Eye (tissue), 1 donor: ENCODE measurements at regions not wholly inside any gene's neighbourhood (a gene's known extent, or its start where the extent isn't known, plus 50 kb on each side); places are given as distances from the start of the nearest gene placed in this dataset.
"Not testable (repeated sequence)": the region's sequence is repeated elsewhere in the genome, so short reads cannot be mapped to it uniquely, and the experiment has no call there.

ENCODE experiments used
- DNase-seq: peaks from one replicate; pipeline ENCODE4 v3.0.0-alpha.2; 2015

DNA sequence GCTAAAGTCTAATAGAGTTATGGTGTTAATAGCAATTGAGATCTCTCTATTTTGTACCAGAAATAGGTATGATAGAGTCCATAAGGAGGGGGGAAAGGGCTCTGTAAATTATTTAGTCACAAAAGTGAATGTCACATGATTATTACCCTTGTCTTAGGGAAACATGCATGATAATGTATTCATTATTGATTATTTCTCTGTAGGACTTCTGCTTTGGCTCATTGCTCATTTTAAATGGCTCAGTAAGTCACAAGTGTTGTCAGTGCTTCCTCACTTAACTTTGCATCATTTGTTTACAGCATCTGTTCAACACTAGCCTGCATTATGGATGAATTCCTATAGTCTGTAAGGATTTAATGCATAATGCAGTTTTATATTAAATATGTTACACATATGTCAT, 788.8 kb upstream of the EDIL3 start:
- DNase-seq: peak; percentile 14

DNA sequence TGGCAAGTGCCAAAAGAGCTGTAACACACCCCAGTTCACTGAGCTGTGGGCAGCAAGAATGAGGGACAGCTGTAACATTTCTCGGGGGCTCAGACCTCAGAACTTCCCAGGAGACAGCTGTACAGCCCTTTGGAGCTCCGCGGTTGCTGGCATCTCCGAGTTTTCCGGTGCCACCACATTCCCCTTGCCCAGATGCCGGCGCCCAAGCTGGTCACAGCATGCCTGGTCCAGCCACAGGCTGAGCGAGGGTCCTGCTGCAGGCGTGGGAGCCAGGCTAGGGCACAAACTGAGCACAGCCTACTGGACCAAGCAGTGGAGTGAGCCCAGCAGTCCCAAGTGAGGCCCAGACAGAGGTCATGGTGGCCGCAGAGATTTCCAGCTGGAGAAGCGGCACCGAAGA, 797.7 kb upstream of the EDIL3 start:
- DNase-seq: no peak

DNA sequence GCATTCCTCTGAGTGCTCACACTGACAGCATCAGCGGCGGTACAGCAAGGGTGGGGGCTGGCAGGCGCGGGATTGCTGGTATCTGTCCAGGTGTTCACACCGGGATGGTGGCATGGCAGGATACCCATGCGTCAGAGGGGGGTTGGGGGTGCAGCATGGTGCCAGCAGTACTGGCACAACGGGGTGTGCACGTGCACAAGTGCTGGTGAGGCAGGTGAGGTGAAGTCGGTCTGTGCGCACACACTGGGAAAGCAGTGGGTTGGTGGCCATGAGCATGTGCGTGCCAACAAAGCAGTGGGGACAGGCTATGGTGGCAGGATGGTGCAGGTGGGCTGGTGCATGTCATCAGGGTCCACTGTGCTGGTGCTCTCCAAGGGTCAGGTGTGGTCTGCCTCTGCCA, 819.6 kb upstream of the EDIL3 start:
- DNase-seq: no peak

DNA sequence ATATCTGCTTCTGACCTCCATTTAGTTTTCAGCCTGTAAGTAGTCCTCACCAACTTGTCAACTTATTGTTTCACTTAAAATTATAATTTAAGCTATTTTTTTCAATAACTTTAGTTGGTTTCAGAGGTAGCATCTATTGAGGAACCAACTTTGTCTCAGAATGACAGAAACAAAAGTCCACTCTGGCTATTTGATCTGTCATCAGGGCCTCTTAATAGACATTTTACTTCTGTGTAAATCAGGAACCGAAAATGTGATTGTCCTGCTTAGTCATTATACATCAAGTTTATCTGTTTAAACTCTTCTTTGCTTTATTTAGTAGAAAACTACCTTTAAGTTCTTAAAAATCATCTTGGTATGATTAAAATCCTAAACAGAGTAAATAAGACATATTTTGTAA, 820.8 kb upstream of the EDIL3 start:
- no peak for DNase-seq

DNA sequence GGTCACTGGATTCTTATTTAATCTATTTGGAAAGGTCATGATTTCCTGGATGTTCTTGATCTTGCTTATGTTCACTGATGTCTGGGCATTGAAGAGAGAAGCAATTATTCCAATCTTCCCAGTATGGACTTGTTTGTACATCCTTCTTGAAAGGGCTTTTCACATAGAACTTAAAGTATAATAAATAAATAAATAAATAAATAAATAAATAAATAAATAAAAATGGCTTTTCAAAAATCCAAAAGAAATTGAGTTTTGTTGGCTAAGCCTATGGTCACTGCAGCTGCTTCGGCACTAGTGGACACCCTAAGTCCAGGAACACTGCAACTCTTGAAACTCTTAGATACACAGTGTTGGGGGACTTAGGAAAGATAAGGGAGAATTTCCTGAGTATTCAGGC, 840.7 kb upstream of the EDIL3 start:
- no peak for DNase-seq

DNA sequence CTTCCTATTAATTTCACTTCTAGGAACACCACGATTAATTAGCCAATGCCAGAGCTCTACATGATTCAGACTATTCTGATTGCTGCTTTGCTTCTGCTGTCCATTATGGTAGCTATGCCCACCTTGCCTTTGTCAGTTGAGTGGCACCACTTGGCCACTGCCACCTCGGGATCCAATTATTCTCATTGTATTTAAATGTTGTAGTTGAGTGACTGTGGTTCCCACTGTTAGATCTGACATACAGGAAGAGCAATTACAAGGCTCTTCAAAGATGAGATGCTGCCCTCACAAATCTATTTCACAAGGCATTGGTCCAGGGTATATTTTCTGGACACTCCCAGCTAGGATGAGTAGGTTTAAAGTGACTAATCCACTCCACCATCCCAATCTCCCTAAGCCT, 864.5 kb upstream of the EDIL3 start:
- no peak for DNase-seq

DNA sequence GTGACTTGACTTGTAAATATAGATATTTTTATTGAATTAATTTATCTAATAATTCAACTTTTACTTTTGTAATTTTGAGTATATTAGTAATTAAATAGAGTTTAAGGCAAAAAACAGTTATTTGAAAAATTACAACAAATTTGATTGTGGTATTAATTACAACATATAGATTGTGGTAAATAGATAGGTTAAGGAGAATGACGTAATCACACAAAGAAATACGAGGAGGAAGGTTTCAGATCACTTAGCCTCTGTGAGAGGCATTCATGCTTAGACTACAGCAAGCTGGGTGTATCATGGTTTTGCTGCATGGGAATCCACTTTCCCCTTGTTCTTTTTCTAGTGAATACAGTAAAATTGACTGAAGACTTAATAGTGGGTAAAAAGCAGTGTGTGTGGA, 878.4 kb upstream of the EDIL3 start:
- DNase-seq: no peak

DNA sequence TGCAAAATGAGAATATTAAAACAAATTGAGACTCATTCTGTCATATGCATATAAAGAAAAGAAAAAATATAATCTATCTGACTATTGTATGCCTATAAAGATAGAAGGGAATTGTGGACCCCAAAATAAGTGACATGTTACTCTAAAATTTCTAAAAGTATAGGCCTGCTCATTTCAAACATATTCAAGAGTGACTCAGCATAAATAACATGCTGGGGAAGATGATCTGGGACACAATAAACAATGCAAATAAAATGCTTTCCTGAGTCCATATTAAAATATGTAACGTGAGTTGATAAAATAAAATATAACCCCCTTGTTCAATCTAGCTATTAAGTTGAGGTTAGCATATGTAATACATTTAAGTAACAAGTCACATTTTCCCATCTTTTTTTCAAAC, 882.0 kb upstream of the EDIL3 start:
- DNase-seq: no peak

DNA sequence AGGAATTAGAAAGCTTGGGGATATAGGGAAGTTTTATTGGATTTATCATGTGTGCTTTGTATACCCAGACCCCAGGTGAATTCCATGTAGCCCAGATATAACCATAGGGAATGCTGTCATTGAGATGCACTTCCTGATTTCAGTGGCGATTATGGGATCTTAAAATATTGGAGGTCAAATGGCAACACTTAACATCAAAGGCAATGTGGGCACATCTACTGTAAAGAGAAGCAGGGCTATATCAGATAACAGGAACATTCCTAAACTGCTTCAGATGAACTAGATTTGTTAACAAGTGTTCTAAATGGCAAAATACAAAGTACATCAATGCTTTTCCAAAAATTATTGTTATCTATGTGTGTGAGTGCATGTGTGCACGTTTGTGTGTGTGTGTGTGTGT, 883.5 kb upstream of the EDIL3 start:
- no peak for DNase-seq

DNA sequence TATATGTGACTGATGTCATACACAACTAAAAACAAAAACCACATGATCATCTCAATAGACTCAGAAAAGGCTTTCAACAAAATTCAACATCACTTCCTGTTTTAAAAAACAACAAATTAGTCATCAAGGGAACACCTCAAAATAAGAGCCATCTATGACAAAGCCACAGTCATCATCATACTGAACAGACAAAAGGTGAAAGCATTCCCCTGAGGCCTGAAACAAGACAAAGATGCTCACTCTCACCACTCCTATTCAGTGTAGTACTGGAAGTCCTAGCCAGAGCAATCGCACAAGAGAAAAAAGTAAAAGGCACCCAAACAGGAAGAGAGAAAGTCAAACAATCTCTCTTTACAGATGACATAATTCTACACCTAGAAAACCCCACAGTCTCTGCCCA, 893.5 kb upstream of the EDIL3 start:
- no peak for DNase-seq

DNA sequence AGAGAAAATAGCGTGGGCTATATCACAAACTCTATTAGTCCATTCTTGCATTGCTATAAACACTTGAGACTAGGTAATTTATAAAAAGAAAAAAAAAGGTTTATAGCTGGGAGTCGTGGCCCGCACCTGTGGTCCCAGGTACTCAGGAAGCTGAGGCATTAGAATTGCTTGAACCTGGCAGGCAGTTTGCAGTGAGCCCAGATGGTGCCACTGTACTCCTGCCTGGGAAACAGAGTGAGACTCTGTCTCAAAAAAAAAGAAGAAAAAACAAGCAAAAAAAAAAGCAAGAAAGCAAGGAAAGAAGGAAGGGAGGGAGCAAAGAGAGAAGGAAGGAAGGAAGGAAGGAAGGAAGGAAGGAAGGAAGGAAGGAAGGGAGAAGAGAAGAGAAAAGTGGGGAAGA, 904.2 kb upstream of the EDIL3 start:
- no peak for DNase-seq

DNA sequence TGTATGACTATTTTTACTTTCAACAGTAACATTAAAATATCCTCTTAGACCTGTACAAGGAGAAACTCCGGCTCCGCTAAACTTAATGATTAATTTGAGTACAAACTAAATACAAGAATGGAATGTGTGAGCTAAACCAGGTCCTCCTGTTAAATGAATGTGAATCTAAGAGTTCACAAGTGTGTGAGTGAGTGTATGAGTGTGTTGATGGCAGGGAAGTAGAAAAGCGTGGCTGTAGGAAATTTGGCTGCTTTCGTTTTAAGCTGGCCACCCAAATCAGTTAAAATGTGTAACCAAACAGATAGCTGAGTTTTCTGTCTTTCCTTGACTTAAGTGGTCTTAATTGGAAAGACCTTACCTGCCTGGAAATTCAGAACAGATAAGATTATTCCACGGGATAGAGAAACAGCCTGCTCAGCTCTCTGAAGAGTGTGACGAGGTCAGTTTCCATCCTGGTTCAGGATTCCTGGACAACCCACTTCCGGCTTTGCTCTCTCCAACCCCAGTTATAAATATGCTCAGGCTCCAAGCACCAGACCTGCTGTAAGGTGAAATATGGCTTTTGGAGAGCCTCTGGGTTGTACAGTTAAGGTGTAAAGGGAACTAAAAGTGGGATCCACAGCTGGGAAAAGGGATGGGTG, 908.6 kb upstream of the EDIL3 start:
- DNase-seq: no peak

DNA sequence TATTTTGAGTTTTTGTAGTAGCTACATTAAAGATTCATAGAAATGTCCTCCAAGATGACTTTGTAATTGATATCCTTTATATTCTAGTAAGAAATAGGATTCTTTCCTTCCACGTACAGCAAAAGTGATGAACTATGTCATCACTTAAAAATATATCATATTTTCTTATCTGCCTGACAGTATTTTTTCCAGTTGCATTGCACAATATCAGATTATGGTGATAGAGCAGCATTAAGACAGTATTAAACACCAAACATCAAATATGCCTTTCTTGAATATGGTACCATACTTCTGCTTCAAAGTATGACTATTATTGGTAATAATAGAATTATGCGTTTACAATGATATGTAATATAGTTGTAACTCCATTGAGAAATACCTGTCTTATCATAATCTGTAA, 919.8 kb upstream of the EDIL3 start:
- DNase-seq: no peak

DNA sequence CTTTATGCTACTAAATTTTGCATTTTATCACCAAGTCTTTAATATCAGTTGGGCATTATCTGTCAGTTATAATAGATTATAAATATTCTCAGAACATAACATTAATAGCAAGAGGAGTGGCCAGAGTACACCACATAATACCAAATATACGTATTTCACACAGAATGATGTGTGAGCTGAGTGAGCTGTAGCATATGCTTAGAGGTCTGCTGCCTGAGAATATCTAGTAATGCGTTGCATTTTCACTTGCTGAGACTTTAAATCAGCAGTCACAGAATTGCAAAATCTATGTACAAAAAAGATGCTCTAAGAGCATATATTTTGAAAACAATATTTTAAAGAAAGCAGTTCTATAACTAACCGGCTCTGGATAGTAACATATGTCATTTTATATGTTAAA, 921.1 kb upstream of the EDIL3 start:
- no peak for DNase-seq

DNA sequence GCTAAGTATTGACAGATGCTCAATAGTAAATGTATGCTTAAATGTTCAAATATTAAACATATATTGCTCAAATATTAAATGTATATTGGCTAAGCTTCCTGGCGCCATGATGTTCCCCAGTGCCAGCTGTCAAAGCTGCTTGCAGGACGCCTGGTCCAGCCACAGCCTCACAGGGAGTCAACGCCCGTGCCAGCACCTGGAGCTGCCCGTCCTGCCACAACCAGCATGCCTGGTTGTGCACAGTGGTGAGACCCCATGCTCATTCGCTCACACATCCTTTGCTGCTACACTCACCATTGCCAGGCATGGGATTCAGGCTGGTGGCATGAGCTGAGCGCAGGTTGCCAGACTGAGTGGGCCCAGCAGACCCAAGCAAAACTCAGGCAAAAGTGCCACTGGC, 926.9 kb upstream of the EDIL3 start:
- DNase-seq: no peak

DNA sequence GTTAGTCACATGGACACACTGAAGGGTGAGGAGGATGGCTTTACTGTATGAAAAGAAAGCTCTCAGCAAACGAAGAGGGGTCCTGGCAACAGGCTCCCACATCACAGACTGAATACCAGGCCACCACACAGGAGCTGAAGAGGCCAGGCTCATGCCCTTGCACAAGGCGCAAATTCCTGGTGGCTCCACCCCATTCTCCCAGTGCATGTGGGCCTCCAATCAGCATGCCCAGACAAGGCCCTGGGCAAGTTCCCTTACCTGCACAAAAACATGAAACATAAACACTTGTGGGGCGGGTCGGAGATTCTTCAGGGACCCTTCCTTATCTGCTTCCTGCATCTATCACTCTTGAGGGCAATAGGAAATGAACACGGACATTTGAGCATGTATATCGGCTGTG, 935.8 kb upstream of the EDIL3 start:
- no peak for DNase-seq

DNA sequence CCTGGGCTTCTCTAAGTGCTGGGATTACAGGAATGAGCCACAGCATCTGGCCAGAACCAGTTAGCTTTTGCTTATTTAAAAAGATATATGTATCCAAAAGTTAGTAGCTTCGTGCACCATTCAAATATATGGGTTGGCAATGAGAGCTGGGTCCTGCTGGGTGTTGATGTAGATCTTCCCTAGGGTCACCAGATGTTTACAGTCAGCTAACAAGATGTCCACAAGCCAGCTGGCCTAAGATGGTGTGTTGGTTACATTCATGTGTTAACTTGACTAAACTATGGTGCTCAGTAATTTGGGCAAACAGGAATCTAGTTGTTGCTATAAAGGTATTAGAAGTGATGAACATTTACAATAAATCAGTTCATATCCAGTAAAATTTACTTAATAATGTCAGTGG, 948.6 kb upstream of the EDIL3 start:
- DNase-seq: no peak

DNA sequence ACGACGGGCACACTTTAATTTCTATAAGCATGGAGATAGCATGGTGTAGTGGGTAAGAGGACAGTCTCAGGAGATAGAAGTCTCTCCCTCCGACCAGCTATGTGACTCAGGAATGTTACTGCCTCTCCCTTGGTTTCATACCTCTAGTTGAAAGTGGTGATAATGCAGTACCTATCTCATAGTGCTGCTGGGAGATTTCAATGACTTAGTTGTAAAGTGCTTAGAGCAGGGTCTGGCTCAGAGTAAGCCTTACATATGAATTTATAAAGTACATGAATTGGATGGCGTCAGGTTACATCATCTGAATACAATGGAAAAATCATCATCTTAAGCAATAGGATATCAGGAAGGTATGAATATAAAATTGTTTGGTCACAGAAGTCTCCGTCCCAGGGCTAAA, 952.8 kb upstream of the EDIL3 start:
- DNase-seq: no peak

DNA sequence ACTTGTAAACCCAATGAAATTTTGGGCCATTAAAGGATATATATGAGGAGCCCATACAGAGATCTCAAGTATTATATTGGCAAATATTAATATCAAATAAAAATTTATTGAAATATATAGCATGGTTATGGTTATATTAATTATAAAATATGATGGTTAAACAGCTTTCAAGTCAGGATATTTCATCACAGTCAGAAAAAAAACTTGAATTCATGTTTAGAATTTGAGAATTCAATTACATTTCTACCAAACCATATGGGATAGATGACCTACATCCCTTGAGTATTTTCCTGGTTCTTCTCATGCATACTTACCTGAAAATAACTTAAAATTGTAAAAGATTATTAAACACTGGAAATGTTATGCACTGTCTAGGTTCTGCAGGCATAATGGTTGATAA, 956.1 kb upstream of the EDIL3 start:
- no peak for DNase-seq

DNA sequence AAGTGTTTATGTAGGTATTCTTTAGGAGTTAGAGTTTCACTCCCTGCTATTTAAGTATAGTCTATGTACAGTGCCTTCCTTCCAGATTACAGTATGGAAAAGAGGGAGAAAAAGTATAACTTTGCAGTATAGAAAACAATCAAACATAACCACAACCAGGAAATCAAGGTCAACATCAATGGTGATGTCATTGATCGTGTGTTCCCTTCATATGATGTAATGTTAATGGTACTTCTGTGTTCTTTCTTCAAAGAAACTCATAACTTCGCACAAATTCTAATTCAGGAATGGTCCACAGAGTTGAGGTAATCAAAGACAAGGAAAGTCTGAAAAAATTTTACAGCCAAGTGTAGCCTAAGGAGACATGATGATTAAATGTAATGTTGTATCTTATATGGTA, 961.1 kb upstream of the EDIL3 start:
- DNase-seq: no peak

DNA sequence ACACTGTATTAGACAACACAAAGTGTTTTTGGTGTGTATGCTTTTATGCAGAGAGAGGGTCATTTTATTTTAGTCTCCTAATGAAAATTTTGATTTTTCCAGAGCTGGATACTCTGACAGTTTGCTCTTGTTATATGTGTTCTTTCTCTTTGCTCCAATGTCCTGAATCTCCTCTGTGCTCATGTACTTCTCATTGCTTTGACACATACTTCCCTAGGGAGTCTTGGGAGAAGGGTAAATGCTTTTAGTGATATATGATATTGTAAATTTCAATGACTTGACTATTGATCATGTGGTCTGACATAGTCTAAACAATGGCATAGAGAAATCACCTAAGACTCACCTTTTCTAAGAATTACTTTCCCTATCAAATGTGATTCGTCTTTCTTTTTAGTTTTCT, 972.6 kb upstream of the EDIL3 start:
- DNase-seq: peak; percentile 62

DNA sequence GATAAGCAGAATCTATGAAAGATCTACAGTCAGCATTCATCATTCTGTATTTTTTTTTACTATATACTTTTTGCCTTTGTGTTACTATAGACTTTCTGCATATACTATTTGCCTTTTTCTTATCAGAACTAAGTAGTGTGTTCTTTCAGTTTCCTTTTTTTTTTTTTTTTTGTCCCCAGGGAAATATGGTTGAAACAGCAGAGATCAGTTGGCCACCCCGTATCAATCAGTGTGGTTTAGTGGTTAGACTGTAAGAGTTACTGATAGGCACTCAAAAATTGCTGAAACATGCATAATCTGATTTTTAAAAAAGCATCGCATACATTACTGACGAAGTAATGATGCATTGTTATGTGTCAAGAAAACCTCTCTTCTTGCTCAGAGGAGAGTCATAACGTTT, 990.8 kb upstream of the EDIL3 start:
- DNase-seq: no peak

DNA sequence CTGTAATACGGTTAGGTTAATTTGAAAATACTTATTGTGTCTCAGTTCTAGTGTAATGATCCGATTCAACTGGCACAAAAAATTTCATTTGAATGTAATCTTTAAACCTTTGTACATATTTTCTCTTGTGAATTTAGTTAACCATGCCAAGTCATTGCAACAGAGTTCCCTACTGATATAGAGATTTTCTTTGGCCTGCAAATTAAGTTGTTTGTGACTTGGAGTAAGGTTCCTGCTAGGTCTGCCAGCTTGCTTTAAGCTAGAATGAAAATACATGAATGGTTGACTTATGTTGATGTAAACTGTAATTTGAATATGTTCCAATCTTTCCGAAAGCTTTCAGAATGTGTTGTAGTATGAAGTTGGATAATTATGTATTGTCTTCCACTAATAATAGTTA, 1004.1 kb upstream of the EDIL3 start:
- no peak for DNase-seq

DNA sequence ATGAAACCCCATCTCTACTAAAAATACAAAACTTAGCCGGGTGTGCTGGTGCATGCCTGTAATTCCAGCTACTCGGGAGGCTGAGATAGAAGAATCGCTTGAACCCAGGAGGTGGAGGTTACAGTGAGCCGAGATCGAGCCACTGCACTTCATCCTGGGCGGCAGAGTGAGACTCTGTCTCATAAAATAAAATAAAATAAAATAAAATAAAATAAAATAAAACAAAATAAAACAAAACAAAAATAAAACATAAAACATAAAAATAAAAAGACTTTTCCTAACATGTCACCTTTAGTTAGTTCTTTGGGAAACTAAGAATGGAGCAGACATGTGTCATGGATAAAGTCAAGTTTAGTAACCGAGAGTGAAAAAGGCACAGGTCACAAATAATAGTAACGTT, 1007.6 kb upstream of the EDIL3 start:
- DNase-seq: not testable (repeated sequence)

DNA sequence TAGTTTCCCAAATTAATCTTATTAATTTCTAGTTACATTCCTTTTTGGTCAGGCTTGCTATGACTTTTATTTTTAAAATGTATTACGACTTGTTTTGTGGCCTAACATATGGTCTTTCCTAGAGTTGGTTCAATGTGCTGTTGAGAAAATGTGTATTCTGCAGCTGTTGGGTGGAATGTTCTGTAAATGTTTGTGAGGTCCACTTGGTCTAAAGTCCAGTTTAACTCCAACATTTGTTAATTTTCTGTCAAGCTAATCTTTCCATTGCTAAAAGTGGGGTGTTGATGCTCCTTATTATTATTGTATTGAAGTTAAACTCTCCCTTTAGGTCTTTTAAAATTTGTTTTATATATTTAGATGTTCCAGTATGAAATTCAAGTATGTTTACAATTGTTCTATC, 1010.8 kb upstream of the EDIL3 start:
- no peak for DNase-seq

DNA sequence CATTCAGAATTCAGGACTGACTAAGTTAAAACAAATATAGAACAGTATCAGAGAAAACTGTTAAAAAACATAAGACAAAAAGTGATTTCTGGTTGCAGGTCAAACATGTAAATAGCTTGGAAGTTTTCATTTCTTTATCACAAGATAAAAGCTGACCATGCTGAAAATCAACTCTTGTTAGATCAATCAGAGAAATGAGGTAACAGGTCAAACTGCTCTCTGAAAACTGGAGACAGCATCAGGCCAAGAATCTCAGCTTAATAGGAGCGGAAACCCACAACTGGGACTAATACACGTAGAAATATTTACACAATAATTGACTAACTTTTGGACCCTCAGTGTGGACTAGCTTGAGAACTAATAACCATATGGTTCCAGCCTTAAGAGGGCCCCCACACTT, 1012.8 kb upstream of the EDIL3 start:
- DNase-seq: no peak
